GM08714 (cell line): ENCODE measurements at regions not wholly inside any gene's neighbourhood (a gene's known extent, or its start where the extent isn't known, plus 50 kb on each side); places are given as distances from the start of the nearest gene placed in this dataset.

Experiments used
- H3K4me3 ChIP-seq: fragments of 200-500 bp; sonication (Bioruptor generic); 2 replicates; pipeline ENCODE4 v1.5.1; 2014; ENCODE audit warnings: mild to moderate bottlenecking, low read length, inconsistent platforms
- ZNF274 ChIP-seq: IDR thresholded peaks from 2 replicates; pipeline ENCODE4 v1.6.1; 2012; ENCODE audit warnings: mild to moderate bottlenecking, low read depth, low read length

DNA sequence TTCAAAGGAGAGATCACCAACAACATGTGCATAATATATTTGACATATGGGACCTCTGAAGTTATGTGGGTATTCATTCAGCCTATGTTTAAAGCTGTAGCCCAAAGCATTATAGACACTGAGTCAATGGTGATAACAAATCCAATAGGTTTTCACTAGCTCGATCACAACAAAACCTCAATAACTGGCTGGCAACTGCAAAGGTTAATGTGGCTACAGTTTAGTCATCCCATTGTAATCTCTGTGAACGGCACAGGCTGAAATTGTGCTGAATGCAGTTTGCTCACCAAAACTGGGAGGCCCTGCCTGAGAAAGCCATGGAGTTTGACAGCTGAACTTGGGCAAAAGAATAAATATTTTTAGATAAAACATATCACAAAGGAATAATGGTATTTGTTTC is 152.4 kb upstream of the ADO start:
- H3K4me3 ChIP-seq: no peak overlapping the region
- no peak for TF ChIP-seq ZNF274

DNA sequence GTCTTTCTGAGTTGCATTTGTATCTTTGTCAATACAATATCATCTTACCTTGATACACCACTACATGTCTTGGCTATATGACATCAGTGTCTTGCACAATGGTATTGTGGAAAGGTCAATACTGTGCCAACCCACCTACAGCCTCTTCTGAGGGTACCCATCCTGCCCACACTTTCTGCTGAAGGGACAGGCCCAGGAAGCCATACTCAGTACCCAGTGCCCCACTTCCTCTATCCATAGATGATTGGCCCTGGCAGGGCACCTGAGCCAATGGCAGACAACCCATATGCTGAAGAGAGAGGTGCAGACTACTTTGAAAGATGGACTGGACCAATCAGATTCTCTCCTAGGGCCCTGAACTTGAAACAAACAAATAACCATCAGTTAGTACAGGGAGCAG is 152.0 kb upstream of the ADO start:
- TF ChIP-seq ZNF274: no peak
- H3K4me3 ChIP-seq: no peak overlapping the region; the same call in 1 of the 2 replicates

DNA sequence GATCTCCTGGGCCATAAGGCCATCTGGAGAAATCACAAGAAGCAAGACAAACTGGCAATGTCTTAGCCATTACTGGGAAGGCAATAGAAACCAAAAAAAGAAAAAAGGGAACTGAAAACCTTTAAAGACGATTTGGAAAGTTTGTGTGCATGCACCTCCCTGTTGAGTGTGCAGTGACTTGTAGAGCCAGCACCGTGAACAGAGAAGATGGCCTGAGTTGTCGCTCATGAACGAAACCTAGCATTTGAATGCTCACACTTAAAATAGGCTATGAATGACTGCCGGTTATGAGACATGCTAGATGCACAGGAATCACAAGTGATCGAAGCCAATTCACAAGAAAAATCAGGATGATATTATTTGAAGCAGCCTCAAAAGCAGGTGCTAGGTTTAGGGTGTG is 151.3 kb upstream of the ADO start:
- TF ChIP-seq ZNF274: no peak
- no peak overlapping the region for H3K4me3 ChIP-seq

DNA sequence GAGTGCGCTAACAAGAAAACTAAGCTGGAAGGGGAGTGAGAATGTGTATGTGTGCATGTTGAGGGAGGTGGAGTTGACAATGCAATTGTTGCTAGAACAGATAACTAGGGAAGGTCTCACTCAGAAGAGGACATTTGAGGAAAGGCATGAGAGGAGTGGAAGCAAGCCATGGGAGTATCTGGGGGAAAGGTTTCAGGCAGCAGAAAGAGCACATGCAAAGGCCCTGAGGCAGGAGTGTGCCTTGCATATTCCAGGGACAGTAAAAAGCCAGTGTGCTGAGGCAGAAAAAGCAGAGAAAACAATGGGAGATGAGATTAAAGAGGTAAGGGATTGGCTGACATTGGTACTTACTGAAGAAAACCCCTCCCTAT is 149.6 kb upstream of the ADO start:
- peak overlapping the region; percentile 47; the same call in 1 of the 2 replicates for H3K4me3 ChIP-seq
- no peak for TF ChIP-seq ZNF274

DNA sequence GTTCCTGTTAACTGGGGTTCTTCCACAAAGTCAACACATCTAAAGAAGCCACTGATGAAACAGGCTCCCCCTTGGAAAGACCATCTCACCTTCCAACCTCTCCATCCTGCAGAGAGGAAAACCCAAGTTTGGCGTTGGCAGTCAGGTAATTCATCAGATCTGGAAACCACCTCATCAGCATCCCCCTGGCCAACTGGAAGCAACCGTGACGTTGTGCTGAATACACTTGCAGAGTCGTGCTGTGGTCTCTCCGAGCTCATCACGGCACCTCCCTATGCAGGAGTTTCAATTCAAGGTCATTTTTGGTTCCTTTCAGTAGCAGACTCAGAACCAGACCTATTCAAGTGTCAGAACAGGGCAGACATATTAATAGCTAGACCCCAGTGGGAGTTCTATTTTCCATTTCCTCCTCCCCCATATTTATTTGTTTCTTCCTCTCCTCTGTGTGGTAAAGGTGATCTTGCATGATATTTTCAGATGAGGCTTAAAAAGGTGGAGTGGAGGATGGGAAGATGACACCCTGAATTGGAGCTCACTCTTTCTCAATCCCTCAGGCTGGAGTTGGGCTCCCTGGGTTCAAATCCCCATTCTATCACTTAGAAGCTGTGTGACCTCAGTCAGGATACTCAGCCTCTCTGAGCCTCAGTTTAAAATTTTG is 149.1 kb upstream of the ADO start:
- TF ChIP-seq ZNF274: no peak
- peak overlapping the region; percentile 47; the same call in 1 of the 2 replicates for H3K4me3 ChIP-seq

DNA sequence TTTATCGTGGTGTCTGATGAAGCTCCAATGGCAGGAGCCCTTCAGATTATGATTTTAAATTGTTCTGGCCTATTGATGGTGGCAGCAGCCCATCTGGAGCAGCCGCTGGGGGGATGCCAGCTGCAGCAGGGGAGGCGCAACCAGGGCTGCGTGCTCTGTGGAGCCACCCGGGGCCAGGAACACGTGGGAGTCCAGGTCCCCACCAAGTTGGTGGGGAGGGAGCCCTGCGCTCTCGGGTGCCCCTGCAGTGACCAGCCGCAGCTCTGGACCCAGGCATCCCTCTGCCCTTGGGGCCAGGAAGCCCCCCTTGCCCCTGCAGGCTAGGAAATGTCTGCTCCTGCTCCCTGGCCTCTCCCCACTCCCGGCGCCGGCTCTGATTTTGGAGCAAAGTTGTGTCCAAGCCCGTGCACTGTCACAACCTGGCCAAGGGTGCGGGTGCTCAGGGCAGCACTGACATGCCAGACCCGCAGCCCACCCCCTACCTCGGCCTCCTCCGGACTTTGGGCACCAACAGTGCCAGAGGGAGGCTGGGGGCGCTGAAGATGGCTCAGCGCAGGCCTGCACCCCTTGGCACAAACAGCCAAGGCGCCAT is 147.2 kb upstream of the ADO start:
- no peak for TF ChIP-seq ZNF274
- no peak overlapping the region for H3K4me3 ChIP-seq

DNA sequence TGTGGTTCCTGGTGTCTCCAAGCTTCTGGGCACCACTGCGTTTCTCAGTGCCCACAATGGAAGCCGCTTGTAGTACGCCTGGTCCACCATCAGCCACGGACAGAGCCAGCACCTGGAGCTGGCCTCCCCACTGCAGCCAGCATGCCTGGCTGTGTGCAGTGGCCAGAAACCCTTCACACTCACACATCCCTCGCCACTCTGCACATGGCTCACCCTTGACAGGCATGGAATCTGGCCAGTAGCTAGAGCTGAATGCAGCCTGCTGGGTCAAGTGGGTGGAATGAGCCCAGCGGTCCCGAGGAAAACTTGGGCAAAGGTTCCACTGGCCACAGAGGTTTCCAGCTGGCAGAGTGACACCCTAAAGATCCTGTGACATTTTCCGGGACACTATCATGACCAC is 146.0 kb upstream of the ADO start:
- H3K4me3 ChIP-seq: no peak overlapping the region
- no peak for TF ChIP-seq ZNF274

DNA sequence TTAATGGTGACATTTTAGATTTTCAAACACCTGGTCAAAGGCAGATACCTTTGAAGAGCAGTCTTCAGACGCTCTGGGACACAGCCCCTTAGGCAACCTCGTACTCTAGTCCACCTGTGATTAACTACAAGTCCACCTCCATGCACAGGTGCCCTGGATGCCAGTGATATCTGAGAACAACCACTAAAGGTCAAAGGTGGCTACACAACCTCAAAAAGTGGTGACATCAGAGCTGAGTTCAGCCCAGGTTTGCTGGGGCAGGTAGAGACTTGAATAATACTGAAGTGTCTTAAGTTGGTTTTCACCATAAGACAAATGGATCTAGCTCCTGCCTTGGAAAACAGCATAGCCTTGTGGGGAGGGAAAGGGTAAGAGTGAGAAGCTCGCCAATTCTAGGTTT is 143.4 kb upstream of the ADO start:
- no peak for TF ChIP-seq ZNF274
- no peak overlapping the region for H3K4me3 ChIP-seq

DNA sequence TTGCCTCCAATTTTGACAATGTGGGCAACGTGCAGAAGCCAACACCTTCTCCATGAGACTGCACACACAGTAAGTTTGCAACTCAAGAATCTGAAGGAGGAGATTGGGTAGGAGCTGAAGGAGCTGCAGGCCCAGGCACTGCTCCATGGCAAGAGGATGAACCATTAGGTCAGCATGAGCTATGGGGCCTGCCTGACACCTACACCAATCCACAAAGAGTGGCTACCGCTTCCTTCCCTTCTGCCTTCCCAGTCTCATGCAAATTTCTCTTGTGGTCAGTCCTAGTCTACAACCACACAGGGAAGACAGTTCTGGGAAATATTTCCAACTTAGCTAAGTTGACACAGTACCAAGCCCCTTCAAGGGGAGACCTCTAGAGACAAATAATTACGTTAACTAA is 142.0 kb upstream of the ADO start:
- TF ChIP-seq ZNF274: no peak
- H3K4me3 ChIP-seq: no peak overlapping the region

DNA sequence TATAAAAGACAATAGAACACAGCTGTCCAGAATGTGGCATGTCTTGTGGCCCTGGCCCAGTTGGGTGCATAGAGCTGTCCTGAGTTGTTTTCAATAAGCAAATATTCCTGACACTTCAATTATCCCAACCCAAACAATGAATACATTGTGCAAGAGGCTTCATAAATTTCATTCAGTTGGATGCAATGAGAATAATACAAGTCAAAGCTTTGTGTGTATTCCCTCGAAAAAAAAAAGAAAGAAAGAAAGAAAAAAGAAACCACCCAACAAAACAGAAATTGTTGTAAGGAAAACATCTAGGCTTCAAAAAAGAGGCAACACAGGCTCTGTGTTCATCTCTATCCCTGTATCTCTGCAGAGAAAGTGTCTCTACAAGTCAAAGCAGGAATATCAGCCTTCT is 138.7 kb upstream of the ADO start:
- no peak for TF ChIP-seq ZNF274
- no peak overlapping the region for H3K4me3 ChIP-seq

DNA sequence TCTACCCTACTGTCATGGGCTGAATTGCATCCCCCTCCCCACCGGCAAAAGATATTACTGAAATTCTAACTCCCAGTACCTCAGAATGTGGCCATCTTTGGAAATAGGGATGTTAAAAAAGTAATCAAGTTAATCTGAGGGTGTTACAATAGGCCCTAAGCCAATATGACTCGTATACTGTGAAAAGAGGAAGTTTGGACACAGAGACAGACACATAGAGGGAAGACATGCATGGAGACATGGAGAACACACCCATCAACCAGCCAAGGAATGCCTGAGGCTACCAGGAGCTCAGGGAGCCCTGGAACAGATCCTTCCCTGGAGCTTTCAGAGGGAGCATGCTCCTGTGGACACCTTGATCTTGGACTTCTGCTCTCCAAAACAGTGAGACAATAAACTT is 138.2 kb upstream of the ADO start:
- TF ChIP-seq ZNF274: no peak
- no peak overlapping the region for H3K4me3 ChIP-seq

DNA sequence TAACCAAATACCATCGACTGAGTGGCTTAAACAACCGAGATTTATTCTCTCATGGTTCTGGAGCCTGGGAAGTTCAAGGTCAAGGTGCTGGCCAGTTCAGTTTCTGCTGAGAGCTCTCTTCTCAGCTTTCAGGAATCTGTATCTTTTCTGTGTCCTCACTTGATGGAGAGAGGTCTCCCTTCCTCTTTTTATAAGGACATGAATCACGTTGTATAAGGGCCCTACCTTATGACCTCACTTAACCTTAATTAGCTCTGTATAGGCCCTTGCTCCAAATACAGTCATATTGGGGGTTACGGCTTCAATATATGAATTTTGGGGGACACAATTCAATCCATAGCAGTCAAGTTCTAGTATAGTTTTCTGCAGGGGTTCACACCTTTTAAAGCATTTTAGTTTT is 135.2 kb upstream of the ADO start:
- no peak for TF ChIP-seq ZNF274

DNA sequence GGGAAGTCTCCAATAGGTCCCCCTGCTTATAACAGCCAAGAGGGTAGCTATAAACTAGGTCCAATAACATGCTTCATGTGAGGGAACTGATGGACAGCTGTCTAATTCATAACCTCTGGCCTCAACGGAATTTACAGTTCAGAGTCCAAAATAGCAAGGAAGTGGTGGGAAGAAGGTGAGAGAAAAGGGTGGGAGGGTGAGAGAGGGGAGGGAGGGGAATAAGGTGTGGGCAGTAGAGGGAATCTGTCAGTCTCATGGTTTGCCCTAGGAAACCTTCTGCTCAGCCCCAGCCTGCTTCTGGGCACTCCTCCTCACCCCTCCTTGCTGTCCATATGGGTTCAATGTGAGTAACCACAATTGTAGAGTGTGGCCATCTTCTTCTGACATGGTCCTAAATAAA is 133.4 kb upstream of the ADO start:
- H3K4me3 ChIP-seq: no peak overlapping the region
- TF ChIP-seq ZNF274: no peak

More for the DNA sequence above, 135.2 kb upstream of the ADO start:
- H3K4me3 ChIP-seq: no peak overlapping the region

DNA sequence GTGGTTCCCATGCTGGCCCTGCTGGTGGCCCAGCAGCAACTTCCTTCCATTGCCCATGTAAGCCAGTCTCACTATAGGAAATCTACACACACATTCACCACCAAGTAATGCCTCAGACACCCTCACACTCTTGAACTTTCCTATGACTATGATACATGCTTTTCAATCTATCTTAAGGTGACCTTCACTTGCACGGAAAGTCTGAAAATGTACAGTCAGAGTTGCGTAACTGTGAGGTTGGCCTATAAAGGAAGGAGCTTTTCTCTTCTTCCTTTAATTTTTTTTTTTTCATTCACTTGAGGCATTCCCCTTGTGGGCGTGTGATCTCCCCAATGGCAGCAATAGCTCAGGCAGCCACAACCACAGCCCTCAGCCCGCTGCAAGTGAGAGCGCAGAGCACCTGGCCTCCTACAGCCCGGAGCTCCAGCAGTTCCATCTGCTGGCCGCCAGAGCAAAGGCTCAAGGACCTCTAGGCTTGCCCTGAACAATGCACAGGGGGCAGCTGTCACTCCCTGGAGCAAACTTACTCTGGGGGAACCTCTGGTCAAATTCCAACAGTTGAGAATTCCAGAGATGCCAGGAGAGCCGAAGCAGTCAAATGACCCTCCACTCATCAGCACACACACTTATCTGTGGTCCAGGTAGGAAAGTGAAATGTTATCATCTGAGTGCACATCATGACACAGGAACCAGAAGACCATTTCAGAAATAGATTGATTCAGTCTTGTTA is 123.1 kb upstream of the ADO start:
- no peak overlapping the region for H3K4me3 ChIP-seq
- no peak for TF ChIP-seq ZNF274

DNA sequence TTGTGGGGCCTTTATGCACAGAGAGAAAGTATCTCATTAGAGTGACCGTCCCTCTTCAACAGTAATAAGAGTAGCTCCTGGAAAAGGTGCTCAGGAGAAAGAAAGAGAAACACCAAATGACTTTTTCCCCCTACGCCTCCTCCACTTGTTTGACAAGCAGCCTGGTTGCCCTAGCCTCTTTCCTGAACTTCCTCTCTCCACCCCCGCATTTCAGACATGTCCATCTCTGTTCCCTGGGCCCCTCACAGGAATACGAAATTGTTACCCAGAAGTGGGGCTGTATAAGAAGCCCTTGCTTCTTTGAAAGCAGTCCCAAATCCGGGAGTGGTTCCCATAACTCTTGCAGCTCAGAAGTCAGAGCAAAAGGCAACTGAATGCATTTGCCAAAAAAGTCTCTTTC is 119.6 kb upstream of the ADO start:
- TF ChIP-seq ZNF274: no peak
- no peak overlapping the region for H3K4me3 ChIP-seq
